ENCODE measurements at regions not wholly inside any gene's neighbourhood (a gene's known extent, or its start where the extent isn't known, plus 50 kb on each side); places are given as distances from the start of the nearest gene placed in this dataset.

GRCh38 chr1:239814306-239814881 is 277.3 kb upstream of the FMN2 start:
- intact Hi-C loops (cut with micrococcal nuclease), result loop anchor here (2.0 to 10.0 kb wide), 8 partner anchors 18 to 850 kb away; partner anchors contain the start of gene CHRM3
- Histone ChIP-seq H3K4me1 (ENCODE audit: insufficient read depth, low read length) (peaks cover 46% of the 10 kb centered on the region), H3K27ac (ENCODE audit: low read length) (peak overlapping the region; percentile 90), H3K79me2 (ENCODE audit: low read length) (no peaks in the 10 kb centered on the region), H3K4me2 (ENCODE audit: low read length) (peak overlapping the region; percentile 81), H3K36me3 (ENCODE audit: low read depth, low read length) (no peaks in the 10 kb centered on the region), H3K9me2 (replicated peaks; ENCODE audit: low read length) (no peaks in the 10 kb centered on the region), H4K20me1 (ENCODE audit: low read length) (no peaks in the 10 kb centered on the region), H2AFZ (ENCODE audit: low read length) (peak overlapping the region; percentile 64), H3K9me3 (ENCODE audit: low read length) (no peaks in the 10 kb centered on the region), H3K9ac (ENCODE audit: low read length) (peak overlapping the region; percentile 55), H3K27me3 (ENCODE audit: low read length) (no peaks in the 10 kb centered on the region), H3F3A (ENCODE audit: low read length, unreplicated experiment) (peaks cover 18% of the 10 kb centered on the region), H3K4me3 (ENCODE audit: low read length) (peak overlapping the region; percentile 56)
- POLR2A ChIA-PET (ENCODE audit: unreplicated experiment), result interaction anchor here (0.6 to 0.7 kb wide), 2 partner anchors 43 to 645 kb away, joined by 4 to 6 read pairs; no protein-coding TSS in a partner anchor
- DNase-seq (peak; percentile 99), ATAC-seq (peak; percentile 80)
- CTCF ChIA-PET, result interaction anchor here (0.6 to 1.3 kb wide), 6 partner anchors 79 to 861 kb away, joined by 3 to 11 read pairs (median 7); no protein-coding TSS in a partner anchor
- BruUV-seq (replicated peaks), result no TSS peak
- TF ChIP-seq CTCF (conservative IDR thresholded peaks at IDR 0.05; ENCODE audit: low read depth, low read length), result peak; percentile 49
- no peak for TF ChIP-seq EZH2phosphoT487 (IDR thresholded peaks at IDR 0.05; ENCODE audit: borderline replicate concordance, low read length)

GRCh38 chr1:239815074-239815473 is 276.6 kb upstream of the FMN2 start:
- peak overlapping the region; percentile 90 for H3K27ac ChIP-seq (ENCODE audit: low read length)
- peak; percentile 22 for DNase-seq

GRCh38 chr1:239816081-239816782 is 275.5 kb upstream of the FMN2 start:
- Histone ChIP-seq H3K4me3 (ENCODE audit: low read length) (peak overlapping the region; percentile 46; the same call in 1 of the 2 replicates), H3K27ac (ENCODE audit: low read length) (peak overlapping the region; percentile 90), H3K9me2 (replicated peaks; ENCODE audit: low read length) (no peaks in the 10 kb centered on the region), H3K9ac (ENCODE audit: low read length) (no peak overlapping the region), H3F3A (ENCODE audit: low read length, unreplicated experiment) (peaks cover 18% of the 10 kb centered on the region), H4K20me1 (ENCODE audit: low read length) (no peaks in the 10 kb centered on the region), H3K9me3 (ENCODE audit: low read length) (no peaks in the 10 kb centered on the region), H3K79me2 (ENCODE audit: low read length) (no peaks in the 10 kb centered on the region), H3K36me3 (ENCODE audit: low read depth, low read length) (no peaks in the 10 kb centered on the region), H3K4me2 (ENCODE audit: low read length) (peak overlapping the region; percentile 84), H2AFZ (ENCODE audit: low read length) (peak overlapping the region; percentile 63), H3K4me1 (ENCODE audit: insufficient read depth, low read length) (peaks cover 46% of the 10 kb centered on the region), H3K27me3 (ENCODE audit: low read length) (no peaks in the 10 kb centered on the region)
- no TSS peak for BruUV-seq (replicated peaks)
- peak; percentile 37; the same call in 1 of the 2 replicates for TF ChIP-seq CTCF (conservative IDR thresholded peaks at IDR 0.05; ENCODE audit: low read depth, low read length)
- TF ChIP-seq EZH2phosphoT487 (IDR thresholded peaks at IDR 0.05; ENCODE audit: borderline replicate concordance, low read length), result no peak
- intact Hi-C loops (cut with micrococcal nuclease), result loop anchor here (1.0 to 10.0 kb wide), 6 partner anchors 77 to 851 kb away; no protein-coding TSS in a partner anchor
- ChIA-PET POLR2A (ENCODE audit: unreplicated experiment) (no interaction called here), CTCF (interaction anchor here (0.7 to 1.0 kb wide), 2 partner anchors 82 to 384 kb away, joined by 4 to 7 read pairs; no protein-coding TSS in a partner anchor)
- DNase-seq (peak; percentile 95), ATAC-seq (peak; percentile 62)

More at GRCh38 chr1:239815074-239815473, 276.6 kb upstream of the FMN2 start:
- peaks cover 46% of the 10 kb centered on the region for H3K4me1 ChIP-seq (ENCODE audit: insufficient read depth, low read length)
- POLR2A ChIA-PET (ENCODE audit: unreplicated experiment), result interaction anchor here (0.6 kb wide), 1 partner anchor 43 kb away, joined by 6 read pairs; no protein-coding TSS in a partner anchor
- TF ChIP-seq EZH2phosphoT487 (IDR thresholded peaks at IDR 0.05; ENCODE audit: borderline replicate concordance, low read length) (no peak), EZH2 (IDR thresholded peaks at IDR 0.05; ENCODE audit: low read length, unreplicated experiment) (no peak)
- no peaks in the 10 kb centered on the region for H3K27me3 ChIP-seq (ENCODE audit: low read length)
- no peaks in the 10 kb centered on the region for H3K79me2 ChIP-seq (ENCODE audit: low read length)
- H3K9ac ChIP-seq (ENCODE audit: low read length), result peak overlapping the region; percentile 55
- no peaks in the 10 kb centered on the region for H3K9me2 ChIP-seq (replicated peaks; ENCODE audit: low read length)
- H3K4me3 ChIP-seq (ENCODE audit: low read length), result peak overlapping the region; percentile 56
- ATAC-seq, result no peak
- H3K36me3 ChIP-seq (ENCODE audit: low read depth, low read length), result no peaks in the 10 kb centered on the region
- no peaks in the 10 kb centered on the region for H4K20me1 ChIP-seq (ENCODE audit: low read length)
- CTCF ChIA-PET, result interaction anchor here (0.6 to 1.3 kb wide), 5 partner anchors 77 to 473 kb away, joined by 3 to 11 read pairs (median 7); no protein-coding TSS in a partner anchor
- peak overlapping the region; percentile 81 for H3K4me2 ChIP-seq (ENCODE audit: low read length)
- TSS peak; percentile 30 for BruUV-seq (replicated peaks)
- H3K9me3 ChIP-seq (ENCODE audit: low read length), result no peaks in the 10 kb centered on the region
- H3F3A ChIP-seq (ENCODE audit: low read length, unreplicated experiment), result peaks cover 18% of the 10 kb centered on the region
- H2AFZ ChIP-seq (ENCODE audit: low read length), result peak overlapping the region; percentile 64
- intact Hi-C loops (cut with micrococcal nuclease), result loop anchor here (2.0 to 10.0 kb wide), 7 partner anchors 18 to 850 kb away; no protein-coding TSS in a partner anchor

Measured in PC-3 (cell line).